Cerebellar cortex (tissue), 1 donor: ENCODE measurements at regions not wholly inside any gene's neighbourhood (a gene's known extent, or its start where the extent isn't known, plus 50 kb on each side); places are given as distances from the start of the nearest gene placed in this dataset.
"Not testable (repeated sequence)": the region's sequence is repeated elsewhere in the genome, so short reads cannot be mapped to it uniquely, and the experiment has no call there.

Experiments
- DNase-seq: peaks from one replicate; pipeline ENCODE4 v3.0.0-alpha.2; 2015; ENCODE audit warnings: low spot score

- DNase-seq, result not testable (repeated sequence)
These were observed 1834.2 kb downstream of the FOXD4L5 start for GRCh38 chr9:63450836-63451235.

- DNase-seq, result not testable (repeated sequence)
These were observed 1859.9 kb downstream of the FOXD4L5 start for GRCh38 chr9:63425123-63425522.

GRCh38 chr9:63390897-63391296 is 1894.1 kb downstream of the FOXD4L5 start:
- DNase-seq, result not testable (repeated sequence)

GRCh38 chr9:63385479-63385878 is 1899.5 kb downstream of the FOXD4L5 start:
- DNase-seq, result not testable (repeated sequence)

- DNase-seq, result not testable (repeated sequence)
These were observed 1905.1 kb downstream of the FOXD4L5 start for GRCh38 chr9:63379864-63380263.

GRCh38 chr9:63354219-63354618 is 1930.8 kb downstream of the FOXD4L5 start:
- DNase-seq, result not testable (repeated sequence)

- DNase-seq, result not testable (repeated sequence)
These were observed 1937.7 kb downstream of the FOXD4L5 start for GRCh38 chr9:63347347-63347746.

GRCh38 chr9:63346310-63347048 is 1938.5 kb downstream of the FOXD4L5 start:
- peak; percentile 34 for DNase-seq

GRCh38 chr9:63344408-63344807 is 1940.6 kb downstream of the FOXD4L5 start:
- DNase-seq, result not testable (repeated sequence)

GRCh38 chr9:63342528-63342927 is 1942.5 kb downstream of the FOXD4L5 start:
- DNase-seq, result not testable (repeated sequence)

- not testable (repeated sequence) for DNase-seq
These were observed 1947.0 kb downstream of the FOXD4L5 start for GRCh38 chr9:63337899-63338604.

- DNase-seq, result not testable (repeated sequence)
These were observed 1949.7 kb downstream of the FOXD4L5 start for GRCh38 chr9:63335286-63335685.

GRCh38 chr9:63334187-63334586 is 1950.8 kb downstream of the FOXD4L5 start:
- not testable (repeated sequence) for DNase-seq

GRCh38 chr9:63333083-63333482 is 1951.9 kb downstream of the FOXD4L5 start:
- DNase-seq, result not testable (repeated sequence)

GRCh38 chr9:63328313-63328712 is 1956.7 kb downstream of the FOXD4L5 start:
- DNase-seq, result not testable (repeated sequence)

GRCh38 chr9:63327211-63327610 is 1957.8 kb downstream of the FOXD4L5 start:
- DNase-seq, result not testable (repeated sequence)

- not testable (repeated sequence) for DNase-seq
These were observed 1958.3 kb downstream of the FOXD4L5 start for GRCh38 chr9:63326665-63327064.

- not testable (repeated sequence) for DNase-seq
These were observed 1959.3 kb downstream of the FOXD4L5 start for GRCh38 chr9:63325696-63326095.

GRCh38 chr9:63318093-63318492 is 1966.9 kb downstream of the FOXD4L5 start:
- not testable (repeated sequence) for DNase-seq

- DNase-seq, result not testable (repeated sequence)
These were observed 1969.6 kb downstream of the FOXD4L5 start for GRCh38 chr9:63315387-63315786.

- DNase-seq, result not testable (repeated sequence)
These were observed 1988.2 kb downstream of the FOXD4L5 start for GRCh38 chr9:63296848-63297247.

- not testable (repeated sequence) for DNase-seq
These were observed 1988.6 kb downstream of the FOXD4L5 start for GRCh38 chr9:63296366-63296765.

- DNase-seq, result peak; percentile 1
These were observed 1995.0 kb downstream of the FOXD4L5 start for GRCh38 chr9:63289971-63290370.
